Skeletal muscle cell (primary cell): ENCODE measurements at regions not wholly inside any gene's neighbourhood (a gene's known extent, or its start where the extent isn't known, plus 50 kb on each side); places are given as distances from the start of the nearest gene placed in this dataset.

Source experiments
- DNase-seq: peaks from one replicate; pipeline ENCODE4 v3.0.0-alpha.2; 2010; ENCODE audit warnings: low read depth
- H3K4me3 ChIP-seq: 2 replicates; pipeline ENCODE4 v1.5.1; 2011; ENCODE audit warnings: low read depth, mild to moderate bottlenecking, control low read depth, low read length, moderate library complexity

DNA sequence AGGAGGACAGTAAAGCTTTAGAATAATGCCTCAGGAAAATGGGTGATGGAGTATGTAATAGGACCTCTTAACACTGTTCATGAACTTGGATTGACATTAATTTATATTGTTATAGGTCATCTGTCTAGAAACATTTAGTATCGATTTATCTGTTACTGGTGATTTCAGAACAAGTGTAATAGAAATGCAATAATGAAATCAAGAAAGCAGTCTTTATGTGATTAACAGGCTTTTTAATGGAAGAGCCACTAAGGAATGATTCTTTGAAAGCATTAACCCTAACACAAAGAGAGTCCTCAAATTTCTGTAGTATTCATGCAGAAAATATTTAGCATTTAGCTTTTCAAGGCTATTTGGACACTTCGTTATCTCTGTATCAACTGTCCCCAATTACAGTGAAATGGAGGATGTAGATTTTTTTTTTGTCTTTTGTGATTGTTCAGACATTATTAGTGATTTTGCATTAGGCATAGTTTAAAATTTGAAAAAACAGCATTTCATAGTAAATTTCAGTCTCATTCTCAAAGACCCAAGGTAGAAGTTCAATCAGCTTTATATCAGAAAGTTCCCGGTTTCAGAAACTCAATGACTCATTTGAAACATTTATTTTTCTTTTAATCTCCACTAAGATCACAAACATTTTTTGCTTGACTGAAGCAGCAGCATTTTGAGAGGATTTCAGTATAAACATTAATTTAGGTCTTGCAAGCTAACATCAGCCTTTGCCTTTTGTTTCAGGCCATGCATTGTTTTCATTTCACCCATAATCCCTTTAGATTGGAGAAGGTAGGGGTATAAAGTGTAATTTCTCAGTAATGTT is 56.3 kb downstream of the AGTR2 start:
- H3K4me3 ChIP-seq, result no peak overlapping the region
- no peak for DNase-seq

DNA sequence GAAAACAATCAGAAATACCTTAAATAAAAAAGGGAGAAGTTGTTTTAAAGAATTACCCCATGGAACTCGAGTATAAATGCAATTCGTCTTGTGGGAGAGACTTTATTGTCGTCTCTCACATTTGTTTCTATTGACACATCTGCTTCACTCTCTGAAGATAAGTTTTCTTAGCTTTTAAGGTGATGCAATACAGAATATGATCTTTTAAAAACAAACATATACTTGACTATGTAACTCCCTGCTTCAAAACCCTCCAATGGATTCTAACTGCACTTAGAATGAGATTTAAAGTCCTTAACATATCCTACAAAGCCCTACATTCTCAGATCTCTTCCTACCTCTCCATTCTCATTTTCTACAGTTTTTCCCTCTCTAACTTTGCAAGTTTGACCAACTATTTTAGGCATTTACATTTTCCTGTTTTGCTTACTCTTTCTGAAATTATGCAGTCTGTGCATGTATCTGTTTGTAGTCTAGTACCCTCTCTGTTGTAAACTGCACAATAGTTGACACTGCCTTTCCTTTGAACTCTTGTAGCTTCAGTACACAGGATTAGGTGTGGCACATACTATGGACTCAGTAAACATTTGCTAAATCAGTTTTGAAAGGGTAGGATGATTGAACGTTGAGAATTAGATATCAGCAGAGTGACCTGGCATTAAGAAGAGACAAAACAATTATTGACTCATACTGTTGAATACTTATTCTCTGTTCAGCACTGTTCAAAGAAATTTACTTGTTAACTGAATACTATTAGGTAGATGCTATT is 59.8 kb downstream of the AGTR2 start:
- no peak overlapping the region for H3K4me3 ChIP-seq
- DNase-seq, result no peak

DNA sequence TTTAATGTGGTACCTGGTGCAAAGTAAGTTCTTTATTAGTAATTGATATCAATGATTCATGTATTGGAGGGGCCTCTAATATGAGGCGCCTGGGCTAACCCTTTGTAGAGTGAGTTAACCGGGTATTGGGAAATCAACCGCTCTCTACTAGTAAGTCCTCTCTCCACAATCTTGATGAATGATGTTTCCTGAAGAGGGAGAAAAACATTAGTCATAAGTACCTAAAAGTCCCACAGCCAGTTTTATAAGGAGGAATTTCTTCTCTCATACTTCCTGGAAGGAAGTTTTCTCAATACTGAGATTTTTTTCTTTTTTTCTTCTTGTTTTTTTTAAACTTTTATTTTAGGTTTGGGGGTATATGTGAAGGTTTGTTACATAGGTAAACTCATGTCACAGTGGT is 62.3 kb downstream of the AGTR2 start:
- DNase-seq, result peak; percentile 57
- no peak overlapping the region for H3K4me3 ChIP-seq

DNA sequence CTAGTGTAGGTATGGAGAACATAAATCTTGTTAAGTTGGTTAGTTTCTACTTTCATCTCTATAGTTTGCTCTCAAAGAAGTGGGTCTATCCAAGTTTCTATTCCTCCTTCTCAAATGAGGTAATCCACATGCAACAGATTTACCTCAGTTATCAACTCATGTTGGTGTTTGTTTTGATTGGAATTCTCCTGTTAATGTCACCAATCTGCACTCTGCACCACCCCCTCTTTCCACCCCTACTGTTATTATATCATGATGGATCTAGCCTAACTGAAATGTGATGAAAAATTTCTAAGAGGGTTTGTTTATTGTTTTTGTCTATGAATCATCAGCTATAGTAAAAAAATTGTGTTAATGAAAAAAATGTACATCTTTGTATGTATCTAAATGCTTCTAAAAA is 66.1 kb downstream of the AGTR2 start:
- no peak overlapping the region for H3K4me3 ChIP-seq
- DNase-seq, result no peak

DNA sequence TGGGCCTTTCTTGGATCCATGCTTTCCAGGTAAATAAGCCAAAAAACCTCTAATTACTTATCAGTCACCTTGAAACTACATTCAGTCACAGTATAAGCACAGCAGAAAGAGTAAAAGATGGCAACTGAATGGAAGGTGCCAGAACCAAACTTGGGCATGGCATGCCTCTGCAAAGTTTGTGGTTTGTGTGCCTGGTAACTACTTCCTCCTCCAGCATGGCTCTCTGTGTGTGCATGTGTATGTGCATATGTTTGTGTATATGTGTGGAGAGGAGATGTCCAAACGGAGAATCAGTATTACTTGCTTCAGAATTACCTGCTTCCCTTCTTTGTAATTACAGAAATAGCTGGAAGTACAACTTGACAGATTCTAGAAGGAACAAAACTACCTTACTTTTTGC is 67.5 kb downstream of the AGTR2 start:
- DNase-seq, result no peak
- H3K4me3 ChIP-seq, result no peak overlapping the region

DNA sequence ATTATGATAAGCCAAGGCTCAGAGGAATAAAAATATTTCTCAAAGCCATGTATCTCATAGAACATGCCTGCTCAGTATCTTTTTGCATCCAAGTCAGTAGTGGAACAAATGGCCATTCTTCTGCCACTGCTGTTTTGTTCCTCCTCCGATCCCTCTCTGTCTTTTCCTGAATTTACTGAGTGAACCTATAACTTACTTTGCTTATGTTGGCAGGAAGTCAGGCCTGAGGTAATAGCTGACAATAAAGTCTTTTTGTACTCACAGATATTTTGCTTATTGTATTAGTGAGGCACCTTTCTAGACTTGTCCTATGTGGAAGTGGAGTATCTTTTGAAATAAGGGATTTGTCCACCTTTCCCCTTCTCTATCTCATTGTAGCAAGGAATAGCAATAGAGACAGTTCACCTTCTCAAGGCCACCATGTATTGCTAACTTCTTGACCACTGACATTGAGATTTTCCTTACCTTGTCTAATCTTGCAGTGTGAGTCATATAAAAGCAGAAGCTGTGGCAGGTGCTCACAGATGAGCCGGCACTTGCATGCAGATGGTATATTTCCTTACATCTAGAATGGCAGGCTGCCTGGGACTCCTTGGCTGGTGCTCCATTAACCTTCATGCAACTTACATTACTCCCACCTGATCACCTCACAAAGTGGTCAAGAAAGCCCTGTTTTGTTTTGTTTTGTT is 68.2 kb downstream of the AGTR2 start:
- no peak overlapping the region for H3K4me3 ChIP-seq
- no peak for DNase-seq

DNA sequence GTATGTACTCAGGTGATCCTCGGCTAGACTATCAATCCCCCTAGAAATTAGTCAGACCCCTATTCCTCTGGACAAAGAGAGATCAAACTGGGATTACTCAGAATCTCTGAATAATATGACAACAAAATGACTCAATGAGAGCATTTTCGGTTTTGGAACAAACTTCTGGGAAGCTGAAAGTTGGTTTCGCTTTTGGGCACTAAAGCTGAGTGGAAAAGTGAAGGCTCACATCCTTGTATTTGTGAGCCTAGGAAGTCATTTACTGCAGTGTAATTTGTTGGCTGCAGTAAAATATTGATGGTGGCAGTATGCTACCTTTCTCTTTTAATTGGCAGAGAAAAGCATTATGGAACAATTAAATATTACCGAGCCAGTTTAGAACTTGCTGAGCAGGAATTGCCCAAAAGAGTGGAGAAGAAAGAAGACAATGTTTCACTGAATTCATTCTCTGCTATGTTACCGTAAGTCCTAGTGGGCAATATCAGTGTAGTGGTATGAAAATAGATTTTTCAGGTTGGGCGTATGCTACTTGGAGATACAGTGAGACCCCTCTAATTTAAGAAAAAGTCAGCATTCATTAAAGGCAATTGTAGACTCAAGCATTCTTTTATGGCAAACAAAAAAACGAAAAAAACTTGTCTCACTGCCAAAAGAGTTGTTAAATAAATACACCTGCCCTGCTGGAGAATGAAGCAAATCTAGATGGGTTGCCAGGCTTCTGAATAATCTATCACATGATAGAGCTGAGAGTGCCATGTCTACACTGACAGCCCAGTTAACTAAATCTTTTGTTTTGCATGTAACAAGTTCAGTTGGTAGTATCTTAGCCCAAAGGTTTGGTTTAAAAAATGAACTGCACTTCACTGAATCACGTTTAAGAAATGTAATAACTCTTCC is 69.6 kb downstream of the AGTR2 start:
- H3K4me3 ChIP-seq, result no peak overlapping the region
- no peak for DNase-seq

DNA sequence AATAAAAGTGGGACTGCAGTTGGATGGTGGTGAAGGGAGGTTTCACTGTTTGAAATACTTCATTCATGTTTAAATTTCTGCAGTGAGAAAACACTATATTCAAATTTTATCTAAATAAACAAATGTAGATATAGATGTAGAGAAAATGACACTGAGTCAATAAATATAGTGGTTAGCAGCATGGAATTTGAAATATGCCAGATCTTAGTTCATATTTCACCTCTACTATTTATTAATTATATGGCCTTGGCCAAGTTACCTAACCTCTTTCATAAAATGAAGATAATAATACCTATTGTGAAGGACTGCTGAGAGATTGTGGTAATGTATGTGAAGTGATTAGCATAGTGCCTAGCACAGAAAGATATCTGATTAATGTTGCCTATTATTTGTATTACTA is 70.5 kb downstream of the AGTR2 start:
- no peak overlapping the region for H3K4me3 ChIP-seq

DNA sequence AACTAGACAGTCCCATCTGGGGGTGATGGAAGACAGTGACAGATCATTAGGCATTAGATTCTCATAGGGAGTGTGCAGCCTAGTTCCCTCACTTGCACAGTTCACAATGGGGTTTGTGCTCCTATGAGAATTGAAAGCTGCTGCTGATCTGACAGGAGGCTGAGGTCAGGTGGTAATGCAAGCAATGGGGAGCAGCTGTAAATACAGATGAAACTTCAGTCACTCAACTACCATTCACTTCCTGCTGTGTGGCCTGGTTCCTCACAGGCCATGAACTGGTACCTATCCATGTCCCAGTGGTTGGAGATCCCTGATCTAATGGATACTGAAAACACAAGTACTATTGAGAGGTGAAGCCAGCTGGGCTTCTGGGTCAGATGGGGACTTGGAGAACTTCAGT is 72.5 kb downstream of the AGTR2 start:
- no peak for DNase-seq
- no peak overlapping the region for H3K4me3 ChIP-seq

More for the DNA sequence above, 70.5 kb downstream of the AGTR2 start:
- DNase-seq, result no peak

DNA sequence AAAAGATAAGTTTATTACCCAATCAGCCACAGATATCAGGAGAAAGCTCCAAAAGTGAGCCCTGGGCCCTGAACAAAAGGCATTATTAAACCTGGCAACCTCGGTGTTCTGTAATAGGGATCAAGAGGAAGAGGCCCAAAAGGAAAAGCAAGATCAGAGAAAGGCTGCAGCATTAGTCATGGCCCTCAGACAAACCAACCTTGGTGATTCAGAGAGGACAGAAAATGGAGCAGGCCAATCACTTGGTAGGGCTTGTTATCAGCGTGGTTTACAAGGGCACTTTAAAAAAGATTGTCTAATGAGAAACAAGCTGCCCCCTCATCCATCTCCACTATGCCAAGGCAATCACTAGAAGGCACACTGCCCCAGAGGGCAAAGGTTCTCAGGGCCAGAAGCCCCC is 75.7 kb downstream of the AGTR2 start:
- no peak for DNase-seq

DNA sequence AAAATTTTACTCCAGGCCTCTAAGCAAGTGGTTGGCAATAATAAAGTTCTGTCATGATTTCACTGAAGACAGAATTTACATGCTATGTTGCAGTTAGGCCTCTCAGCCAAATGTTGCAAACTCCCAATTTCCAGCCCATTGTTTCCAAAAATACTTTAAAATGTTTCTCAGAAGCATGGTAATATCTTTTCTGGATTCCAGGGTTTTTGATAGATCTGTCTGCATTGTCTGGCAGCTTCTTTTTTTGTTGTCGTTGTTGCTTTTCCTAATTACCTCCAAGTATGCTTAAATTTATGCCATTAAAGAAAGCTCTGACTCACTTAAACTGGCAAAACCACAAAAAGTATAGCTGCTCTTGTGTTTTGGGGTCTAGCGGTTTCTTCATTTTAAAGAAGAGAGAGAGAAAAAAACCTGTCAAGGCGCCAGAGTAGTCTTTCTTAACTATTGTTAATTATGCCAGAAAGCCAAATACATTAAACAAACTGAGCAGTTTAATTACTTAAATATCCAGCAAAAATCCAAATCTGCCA is 97.0 kb downstream of the AGTR2 start:
- DNase-seq, result no peak
- no peak overlapping the region for H3K4me3 ChIP-seq

More for the DNA sequence above, 75.7 kb downstream of the AGTR2 start:
- H3K4me3 ChIP-seq, result no peak overlapping the region

DNA sequence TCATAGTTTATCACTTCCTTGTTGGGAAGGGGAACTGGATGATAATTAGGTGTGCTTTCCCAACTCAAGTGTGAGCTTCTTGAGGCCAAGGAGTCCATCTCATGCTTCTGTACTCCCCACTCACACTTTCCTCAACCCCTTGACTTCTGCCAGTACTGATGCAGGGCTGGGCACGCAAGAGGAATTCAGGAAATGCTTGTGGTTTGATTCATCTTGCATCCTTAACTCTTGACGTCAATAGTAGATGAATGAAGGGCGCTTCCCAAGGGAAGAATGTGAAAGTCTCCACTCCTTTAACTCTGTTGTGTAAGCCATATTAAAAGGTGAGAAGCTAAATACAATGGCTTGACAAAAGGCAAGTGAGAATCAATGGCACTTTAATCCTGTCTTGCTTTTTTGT is 101.8 kb downstream of the AGTR2 start:
- no peak overlapping the region for H3K4me3 ChIP-seq
- DNase-seq, result peak; percentile 81

DNA sequence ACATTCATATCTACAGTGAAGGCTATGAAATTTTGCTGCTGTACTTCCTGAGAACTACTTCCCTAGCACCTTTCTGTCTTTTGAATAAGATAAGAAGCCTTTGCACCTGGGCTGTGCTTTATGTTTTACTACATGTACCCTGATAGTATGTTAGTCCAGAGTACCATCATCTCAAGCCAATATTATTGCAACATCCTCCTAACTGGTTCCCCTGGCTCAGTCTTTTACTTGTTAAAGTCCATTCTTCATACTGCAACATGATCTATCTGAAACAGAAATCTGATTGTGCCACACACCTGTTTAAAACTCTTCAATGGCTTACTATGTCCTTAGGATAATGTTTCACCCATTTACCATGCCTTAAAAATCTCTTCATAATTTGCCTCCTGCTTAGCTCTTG is 102.3 kb downstream of the AGTR2 start:
- H3K4me3 ChIP-seq, result no peak overlapping the region
- DNase-seq, result no peak

DNA sequence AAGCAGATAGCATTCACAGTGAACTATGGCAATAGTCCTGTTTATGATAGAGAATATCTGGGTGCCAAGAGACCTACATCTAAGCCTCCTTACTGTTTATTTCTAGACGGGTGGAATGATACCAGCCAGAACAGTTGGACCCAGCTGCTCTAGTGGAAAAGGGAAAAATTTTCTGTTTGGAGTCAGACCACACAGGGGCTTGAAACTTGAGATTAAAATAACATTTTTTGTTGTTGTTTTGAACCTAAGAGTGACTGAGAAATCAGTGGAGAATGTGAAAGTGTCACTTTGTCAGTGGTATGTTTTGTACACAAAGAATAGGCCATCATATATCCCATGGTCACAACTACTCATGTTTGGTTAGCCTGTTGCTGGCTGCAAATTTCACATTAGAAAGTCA is 105.7 kb downstream of the AGTR2 start:
- DNase-seq, result no peak
- no peak overlapping the region for H3K4me3 ChIP-seq

DNA sequence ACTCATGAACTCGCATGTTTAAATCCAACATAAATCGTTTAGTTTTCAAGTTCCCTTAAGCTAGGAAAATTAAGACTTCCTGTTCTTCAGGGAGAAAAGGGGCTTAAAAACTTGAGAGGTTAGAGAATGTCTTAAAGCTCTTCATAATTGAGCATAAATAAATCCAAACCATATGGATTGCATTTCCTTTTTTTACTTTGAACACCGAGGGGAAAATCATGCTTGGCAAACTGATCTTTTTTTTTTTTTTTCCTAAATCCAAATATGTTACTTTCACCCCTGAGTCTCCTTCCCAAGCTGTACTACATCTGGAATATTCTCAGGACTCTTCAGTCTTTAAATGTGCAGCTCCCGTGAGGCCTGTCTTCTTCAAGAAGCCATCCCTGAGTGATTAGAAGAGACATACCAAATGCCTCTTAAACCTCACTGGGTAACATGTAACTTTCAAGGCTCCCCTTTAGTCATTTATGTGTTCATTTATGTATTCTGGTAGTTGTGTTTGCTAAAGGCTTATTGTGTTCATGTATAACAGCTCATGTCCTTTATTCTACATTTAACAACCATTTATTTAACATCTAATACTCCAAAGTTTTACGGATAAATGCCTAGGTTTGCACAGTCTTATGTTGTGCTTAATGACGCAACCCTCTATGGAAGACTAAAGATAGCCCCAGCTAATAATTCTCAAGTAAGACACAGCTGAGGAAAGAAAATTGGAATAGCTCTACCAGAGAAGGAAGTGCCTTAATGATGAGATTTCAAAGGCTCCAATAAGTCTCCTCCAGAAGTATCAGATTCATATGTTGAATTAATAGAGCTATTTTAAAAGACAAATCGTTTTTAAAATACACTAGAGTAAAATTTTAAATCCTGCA is 107.0 kb downstream of the AGTR2 start:
- no peak overlapping the region for H3K4me3 ChIP-seq
- no peak for DNase-seq

DNA sequence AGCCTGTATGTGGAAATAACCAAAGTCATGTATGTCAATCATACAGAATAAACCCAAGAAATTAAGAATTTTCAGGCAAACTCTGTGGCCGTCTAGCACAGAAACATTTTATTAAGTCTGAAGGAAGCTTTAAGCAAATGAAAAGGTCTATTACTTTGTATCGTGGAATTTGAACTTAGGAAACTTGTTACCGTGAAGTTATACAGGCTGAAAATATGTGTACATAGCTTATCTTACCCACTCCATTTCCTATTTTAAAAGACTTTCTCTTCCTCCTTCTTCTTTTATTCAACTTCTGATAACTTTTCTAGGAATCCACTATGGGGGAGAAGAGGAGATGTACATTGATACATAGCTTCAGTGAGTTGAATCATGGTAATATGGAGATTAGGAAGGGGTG is 108.3 kb downstream of the AGTR2 start:
- H3K4me3 ChIP-seq, result no peak overlapping the region
- DNase-seq, result no peak

DNA sequence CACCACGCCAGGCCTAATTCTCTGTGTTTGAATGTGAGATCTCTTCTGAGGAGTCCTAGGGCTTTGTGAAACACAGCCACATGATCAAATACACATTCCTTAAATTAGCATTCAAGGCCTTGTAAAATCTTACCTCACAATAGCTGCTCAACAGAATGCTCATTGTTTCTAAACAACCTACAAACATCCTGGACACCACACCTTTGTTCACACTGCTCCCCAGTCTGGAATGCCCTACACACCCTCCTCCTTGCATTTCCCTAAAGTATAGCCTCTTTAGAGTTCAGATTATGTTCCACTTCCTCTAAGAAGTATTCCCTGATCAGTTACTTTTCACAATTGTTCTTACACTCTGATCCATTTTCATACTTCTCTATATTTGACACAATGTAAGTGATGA is 110.6 kb downstream of the AGTR2 start:
- H3K4me3 ChIP-seq, result no peak overlapping the region
- no peak for DNase-seq

DNA sequence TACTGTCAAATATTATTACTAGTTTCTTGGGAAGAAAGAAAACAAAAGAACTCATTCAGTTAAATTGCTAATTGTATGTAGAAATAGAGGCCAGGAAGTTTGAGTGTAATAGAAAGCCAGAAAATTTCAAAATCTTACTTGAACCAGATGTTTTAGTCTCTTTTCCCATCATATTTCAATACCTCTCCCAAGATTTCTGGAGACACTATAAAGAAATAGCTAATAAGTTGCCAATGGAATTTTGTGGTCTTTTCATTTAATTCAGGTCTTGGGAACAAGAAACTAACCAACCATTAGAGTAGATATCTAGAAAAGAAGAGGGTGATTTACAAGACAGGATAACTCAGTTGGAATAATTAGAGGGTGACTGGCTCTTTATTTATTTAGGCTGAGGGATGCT is 112.2 kb downstream of the AGTR2 start:
- DNase-seq, result no peak
- H3K4me3 ChIP-seq, result no peak overlapping the region
